GM12891 (cell line): ENCODE measurements at regions not wholly inside any gene's neighbourhood (a gene's known extent, or its start where the extent isn't known, plus 50 kb on each side); places are given as distances from the start of the nearest gene placed in this dataset.
"Not testable (repeated sequence)": the region's sequence is repeated elsewhere in the genome, so short reads cannot be mapped to it uniquely, and the experiment has no call there.

Experiments used
- PAX5 ChIP-seq: IDR thresholded peaks from 2 replicates; pipeline ENCODE4 v1.6.1; 2011; ENCODE audit warnings: low read length, moderate library complexity, mild to moderate bottlenecking; ENCODE audit not compliant: insufficient read depth, severe bottlenecking
- POLR2A ChIP-seq: IDR thresholded peaks from 2 replicates; pipeline ENCODE4 v1.6.1; 2011; ENCODE audit warnings: low read depth, low read length, control low read depth
- POLR2AphosphoS5 ChIP-seq: IDR thresholded peaks from 2 replicates; pipeline ENCODE4 v1.6.1; 2011; ENCODE audit warnings: low read depth, low read length, control low read depth
- POU2F2 ChIP-seq: IDR thresholded peaks from 2 replicates; pipeline ENCODE4 v1.6.1; 2011; ENCODE audit warnings: low read depth, mild to moderate bottlenecking, control low read depth, low read length, moderate library complexity
- SPI1 ChIP-seq: IDR thresholded peaks from 2 replicates; pipeline ENCODE4 v1.6.1; 2011; ENCODE audit warnings: low read depth, low read length, control low read depth
- TAF1 ChIP-seq: IDR thresholded peaks from 2 replicates; pipeline ENCODE4 v1.6.1; 2011; ENCODE audit warnings: low read depth, low read length, control low read depth

- not testable (repeated sequence) for TF ChIP-seq POLR2AphosphoS5, POLR2A, POU2F2, SPI1, TAF1, PAX5
Measured at GRCh38 chr13:109265438-109265742, 521.0 kb downstream of the IRS2 start.
